ENCODE measurements at regions not wholly inside any gene's neighbourhood (a gene's known extent, or its start where the extent isn't known, plus 50 kb on each side); places are given as distances from the start of the nearest gene placed in this dataset.
"Not testable (repeated sequence)": the region's sequence is repeated elsewhere in the genome, so short reads cannot be mapped to it uniquely, and the experiment has no call there.

DNA sequence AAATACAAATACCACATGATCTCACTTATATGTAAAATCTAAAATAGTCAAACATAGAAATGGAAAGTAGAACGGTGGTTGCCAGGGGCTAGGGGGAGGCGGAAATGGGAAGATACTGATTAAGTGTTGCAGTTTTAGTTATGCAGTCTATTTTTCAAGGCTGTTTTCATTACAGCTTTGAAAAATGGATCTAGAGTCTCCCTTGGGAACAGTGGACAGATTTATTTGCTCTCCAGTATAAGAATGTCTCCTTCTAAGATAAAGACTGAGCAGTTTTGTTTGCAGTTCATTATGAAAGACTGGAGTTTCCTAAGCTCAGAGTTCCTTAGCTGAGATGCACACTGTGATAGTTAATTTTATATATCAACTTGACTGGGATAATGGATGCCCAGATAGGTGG, 202.5 kb downstream of the KLHL28 start:
- Mint-ChIP-seq H3K27ac (no peak overlapping the region), H3K9me3 (no peaks in the 10 kb centered on the region), H3K36me3 (no peaks in the 10 kb centered on the region)
- DNase-seq (ENCODE audit: low spot score in 2 of 2) (no peak), ATAC-seq (no peak)

DNA sequence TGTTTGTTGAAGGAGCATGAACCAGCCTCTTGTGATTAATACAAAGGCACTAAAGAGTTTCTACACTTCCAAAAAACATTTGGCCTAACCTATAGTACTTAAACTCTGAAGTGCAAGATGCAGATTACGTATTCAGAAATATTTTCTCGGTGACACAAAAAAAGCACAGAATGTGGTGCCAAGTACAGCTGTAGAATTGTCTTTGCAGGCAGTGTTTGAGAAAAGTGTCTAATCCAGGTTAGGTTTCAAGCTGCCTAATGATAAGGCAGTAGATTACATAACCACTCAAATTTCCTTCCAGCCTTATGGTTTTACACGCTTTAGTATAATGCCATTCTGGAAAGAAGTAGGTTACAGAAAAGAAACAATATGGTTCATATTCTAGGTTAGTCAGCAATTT, 205.2 kb downstream of the KLHL28 start:
- no peak for DNase-seq (ENCODE audit: low spot score in 2 of 2)
- Mint-ChIP-seq H3K9me3 (no peaks in the 10 kb centered on the region), H3K36me3 (no peaks in the 10 kb centered on the region), H3K27ac (no peak overlapping the region)
- no peak for ATAC-seq

DNA sequence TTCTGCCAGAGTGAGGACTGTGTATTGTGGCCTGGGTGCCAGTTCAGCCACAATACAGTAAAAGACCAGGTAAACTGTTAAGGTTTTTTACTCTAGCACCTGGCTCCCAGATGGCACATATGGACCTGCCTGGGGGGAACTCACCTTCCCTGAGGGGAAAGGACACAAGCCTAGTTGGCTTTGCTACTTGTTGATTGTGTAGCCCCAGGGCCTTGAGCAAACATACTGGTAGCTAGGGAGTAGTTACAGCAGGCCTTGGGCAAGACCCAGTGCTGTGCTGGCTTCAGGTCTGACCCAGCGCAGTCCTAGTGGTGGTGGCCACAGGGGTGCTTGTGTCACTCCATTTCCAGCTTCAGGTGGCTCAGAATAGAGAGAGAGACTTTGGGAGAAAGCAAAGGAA, 216.4 kb downstream of the KLHL28 start:
- Mint-ChIP-seq H3K36me3 (no peaks in the 10 kb centered on the region), H3K27ac (no peak overlapping the region), H3K9me3 (peaks cover 0 to 10% of the 10 kb centered on the region in 2 donors)
- ATAC-seq (no peak), DNase-seq (ENCODE audit: low spot score in 2 of 2) (no peak)

DNA sequence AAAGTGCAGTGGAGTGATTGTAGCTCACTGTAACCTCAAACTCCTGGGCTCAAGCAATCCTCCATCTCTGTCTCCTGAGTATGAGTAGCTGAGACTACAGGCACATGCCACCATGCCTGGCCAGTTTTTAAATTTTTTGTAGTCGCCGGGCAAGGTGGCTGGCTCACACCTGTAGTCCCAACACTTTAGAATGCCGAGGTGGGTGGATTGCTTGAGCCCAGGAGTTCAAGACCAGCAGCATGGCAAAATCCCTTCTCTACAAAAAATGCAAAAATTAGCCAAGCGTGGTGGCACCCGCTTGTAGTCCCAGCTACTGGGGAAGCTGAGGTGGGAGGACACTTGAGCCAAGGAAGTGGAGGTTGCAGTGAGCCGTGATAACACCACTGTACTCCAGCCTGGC, 219.5 kb downstream of the KLHL28 start:
- Mint-ChIP-seq H3K36me3 (no peaks in the 10 kb centered on the region), H3K27ac (no peak overlapping the region), H3K9me3 (peaks cover 0 to 7% of the 10 kb centered on the region in 2 donors)
- no peak for ATAC-seq
- no peak for DNase-seq (ENCODE audit: low spot score in 2 of 2)

DNA sequence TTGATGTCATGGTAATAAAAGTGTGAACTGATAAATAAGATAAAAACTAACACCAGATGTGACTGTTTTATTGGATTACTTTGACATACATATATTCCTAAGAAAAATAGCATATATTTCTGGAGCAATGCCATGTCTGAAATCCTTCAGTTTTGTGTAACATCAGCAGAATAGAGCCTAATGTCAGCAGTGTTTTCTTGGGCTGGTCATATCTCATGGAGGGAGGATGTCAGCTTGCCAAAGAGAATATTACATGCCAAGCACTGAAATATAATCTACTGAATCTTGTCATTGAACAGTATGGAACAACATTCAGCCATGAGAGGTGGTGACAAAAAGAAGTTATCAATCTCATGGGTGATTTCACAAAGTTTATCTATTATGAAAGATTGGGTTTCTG, 220.3 kb downstream of the KLHL28 start:
- Mint-ChIP-seq H3K36me3 (no peaks in the 10 kb centered on the region), H3K27ac (no peak overlapping the region), H3K9me3 (peaks cover 0 to 7% of the 10 kb centered on the region in 2 donors)
- DNase-seq (ENCODE audit: low spot score in 2 of 2) (no peak), ATAC-seq (no peak)

DNA sequence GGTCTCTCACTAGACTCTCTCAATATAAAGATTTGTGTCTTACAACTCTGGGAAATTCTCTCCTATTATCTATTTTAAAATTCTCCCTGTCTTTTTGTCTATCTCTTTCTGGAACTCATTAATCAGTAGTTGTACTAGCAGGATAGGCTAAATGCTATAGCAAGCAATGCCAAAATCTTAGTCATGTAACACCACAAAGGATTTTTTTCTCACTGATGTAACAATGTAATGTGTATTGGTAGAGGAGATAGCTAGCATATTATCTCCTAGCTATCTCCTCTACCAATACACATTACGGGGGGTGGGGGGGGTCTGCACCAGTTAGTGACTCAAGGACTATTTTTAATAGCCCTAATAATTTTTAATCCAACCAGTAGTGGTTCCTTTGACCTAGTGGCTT, 225.4 kb downstream of the KLHL28 start:
- DNase-seq (ENCODE audit: low spot score in 2 of 2) (no peak), ATAC-seq (no peak)
- peaks cover 0 to 7% of the 10 kb centered on the region in 2 donors for H3K9me3 Mint-ChIP-seq
- H3K36me3 Mint-ChIP-seq: no peaks in the 10 kb centered on the region
- H3K27ac Mint-ChIP-seq: no peak overlapping the region

DNA sequence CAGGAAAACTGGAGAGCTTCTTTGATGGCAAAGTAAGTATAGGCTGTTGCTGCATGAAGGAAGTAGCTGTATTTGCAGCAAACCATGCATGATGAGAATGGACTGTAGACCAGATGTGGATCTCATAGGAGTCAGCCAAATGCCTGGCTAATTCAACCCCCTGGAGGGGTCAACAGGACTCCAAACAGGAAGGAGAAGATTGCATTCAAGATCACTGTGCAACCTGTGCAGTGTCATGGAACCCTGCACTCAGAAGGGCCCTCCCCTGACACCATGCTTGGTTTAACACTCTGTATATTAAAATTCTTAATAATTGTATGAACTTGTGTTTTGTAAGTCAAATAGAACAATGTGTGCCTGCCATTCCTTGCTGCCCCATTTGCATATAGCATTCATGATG, 225.1 kb upstream of the FSCB start:
- DNase-seq (ENCODE audit: low spot score in 2 of 2): no peak
- Mint-ChIP-seq H3K27ac (no peak overlapping the region), H3K9me3 (no peaks in the 10 kb centered on the region), H3K36me3 (no peaks in the 10 kb centered on the region)
- no peak for ATAC-seq

DNA sequence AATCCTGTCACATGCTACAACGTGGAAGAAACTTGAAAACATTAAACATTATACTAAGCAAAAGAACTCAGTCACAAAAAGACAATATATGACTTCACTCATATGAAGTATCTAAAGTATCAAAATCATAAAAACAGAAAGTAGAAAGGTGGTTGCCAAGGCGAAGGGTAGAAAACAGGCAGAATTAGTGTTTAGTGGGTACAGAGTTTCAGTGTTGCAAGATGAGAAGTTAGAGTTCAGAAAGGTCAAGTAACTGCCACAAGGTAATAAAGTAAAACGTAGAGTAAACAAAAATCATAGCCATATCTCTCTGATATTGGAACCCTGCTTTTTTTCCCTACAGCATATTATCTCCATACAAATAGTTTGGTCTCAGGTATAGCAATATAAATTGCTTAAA, 223.8 kb upstream of the FSCB start:
- H3K36me3 Mint-ChIP-seq: no peaks in the 10 kb centered on the region
- ATAC-seq: no peak
- H3K27ac Mint-ChIP-seq: no peak overlapping the region
- no peaks in the 10 kb centered on the region for H3K9me3 Mint-ChIP-seq
- DNase-seq (ENCODE audit: low spot score in 2 of 2): no peak

DNA sequence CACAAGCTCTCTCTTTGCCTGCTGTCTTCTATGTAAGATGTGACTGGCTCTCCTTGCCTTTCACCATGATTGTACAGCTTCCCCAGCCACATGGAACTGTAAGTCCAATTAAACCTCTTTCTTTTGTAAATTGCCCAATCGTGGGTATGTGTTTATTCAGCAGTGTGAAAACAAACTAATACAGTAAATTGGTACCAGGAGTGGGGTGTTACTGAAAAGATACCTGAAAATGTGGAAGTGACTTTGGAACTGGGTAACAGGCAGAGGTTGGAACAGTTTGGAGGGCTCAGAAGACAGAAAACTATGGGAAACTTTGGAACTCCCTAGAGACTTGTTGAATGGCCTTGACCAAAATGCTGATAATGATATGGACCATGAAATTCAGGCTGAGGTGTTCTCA, 214.3 kb upstream of the FSCB start:
- Mint-ChIP-seq H3K9me3 (peaks cover 7 to 23% of the 10 kb centered on the region in 2 donors), H3K36me3 (peaks cover 9 to 16% of the 10 kb centered on the region in 2 donors)
- DNase-seq (ENCODE audit: low spot score in 2 of 2); ATAC-seq; H3K27ac Mint-ChIP-seq: not testable (repeated sequence)

DNA sequence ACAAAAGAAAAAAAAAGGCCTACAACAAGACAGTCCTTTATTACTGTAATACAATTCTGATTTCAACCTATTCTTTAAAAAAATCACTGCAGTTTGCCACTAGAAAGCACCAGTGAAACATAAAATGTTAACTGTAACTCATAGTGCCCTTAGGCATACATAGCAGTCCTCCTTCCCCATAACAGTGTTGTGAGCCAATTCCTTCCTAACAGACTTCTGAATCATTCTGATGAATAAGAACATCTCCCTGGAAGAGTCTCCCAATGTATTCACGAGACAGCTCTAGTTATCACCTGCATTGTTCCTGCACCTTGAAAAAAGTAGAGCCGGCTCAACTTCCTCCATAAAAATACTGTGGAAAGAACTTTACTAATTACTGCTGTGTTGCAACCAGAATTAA, 213.6 kb upstream of the FSCB start:
- H3K9me3 Mint-ChIP-seq: peaks cover 9 to 30% of the 10 kb centered on the region in 2 donors
- ATAC-seq (no peak), DNase-seq (ENCODE audit: low spot score in 2 of 2) (no peak)
- H3K36me3 Mint-ChIP-seq: peaks cover 9 to 16% of the 10 kb centered on the region in 2 donors
- no peak overlapping the region for H3K27ac Mint-ChIP-seq

DNA sequence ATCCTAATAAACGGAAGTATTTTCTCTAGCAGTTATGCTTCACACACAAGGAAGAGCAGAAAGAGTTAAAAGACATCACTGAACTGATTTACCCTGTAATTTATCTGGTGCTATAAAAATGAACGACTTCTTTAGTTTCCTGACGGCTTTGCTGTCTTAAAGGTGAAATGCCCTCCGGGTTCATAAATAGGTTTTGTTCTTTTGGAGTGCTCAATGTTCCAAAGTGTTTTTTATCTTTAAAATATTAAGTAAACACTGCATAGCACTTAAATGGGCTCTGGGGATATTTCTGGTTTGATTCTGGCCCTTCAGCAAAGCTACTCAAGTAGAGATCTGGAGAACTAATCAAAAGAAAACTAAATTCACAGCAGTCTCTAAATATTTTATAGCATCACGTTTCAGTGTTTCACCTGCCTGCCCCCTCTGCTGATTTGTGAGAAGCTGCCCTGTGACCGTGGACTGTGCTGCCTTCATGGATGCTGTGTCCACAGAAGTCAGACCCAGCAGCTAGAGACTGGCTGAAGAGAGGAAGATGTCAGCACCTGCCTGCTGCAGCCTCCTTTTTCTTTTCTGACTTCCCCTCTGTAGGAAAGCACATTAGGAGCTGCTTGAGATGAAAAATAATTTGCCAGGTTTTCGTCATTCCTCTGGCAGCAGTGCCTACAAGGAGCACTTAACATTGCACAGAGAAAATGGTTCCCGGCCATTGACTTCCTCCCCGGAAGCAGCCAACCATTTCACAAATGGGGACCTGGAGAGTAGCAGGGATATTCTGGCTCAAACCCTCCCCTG, 205.1 kb upstream of the FSCB start:
- ATAC-seq (no peak), DNase-seq (ENCODE audit: low spot score in 2 of 2) (no peak)
- Mint-ChIP-seq H3K27ac (no peak overlapping the region), H3K36me3 (no peaks in the 10 kb centered on the region), H3K9me3 (peaks cover 4 to 13% of the 10 kb centered on the region in 2 donors)

DNA sequence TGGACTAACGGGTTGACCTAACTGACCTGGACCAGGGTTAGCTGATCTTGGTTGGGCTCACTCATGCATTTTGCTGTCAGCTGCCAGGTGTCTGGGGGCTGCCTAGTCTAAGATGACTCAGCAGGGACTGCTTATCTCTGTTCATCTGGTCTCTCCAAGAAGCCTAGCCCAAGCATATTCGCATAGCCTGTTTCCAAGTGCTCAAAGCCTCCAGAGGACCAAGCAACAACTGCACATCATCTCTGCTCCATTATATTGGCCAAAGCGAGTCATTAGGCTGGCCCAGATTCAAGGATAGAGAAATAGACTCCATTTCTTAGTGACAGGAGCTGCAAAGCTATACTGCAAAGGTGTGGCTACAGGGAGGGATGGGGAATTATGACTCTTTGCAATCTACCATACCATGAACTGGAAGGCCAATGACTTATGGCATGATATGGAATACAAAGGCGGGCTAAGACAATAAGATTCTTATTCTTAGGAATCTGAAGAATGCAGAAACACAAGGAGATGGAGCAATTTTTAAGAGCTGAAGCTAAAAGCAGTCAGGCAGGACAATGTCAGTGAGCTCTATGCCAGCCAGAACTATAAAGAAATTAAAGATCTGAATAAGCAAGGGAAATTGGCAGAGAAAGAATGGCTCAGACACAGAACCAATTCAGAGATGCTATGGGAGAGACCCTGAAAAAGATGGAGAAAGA, 194.6 kb upstream of the FSCB start:
- DNase-seq (ENCODE audit: low spot score in 2 of 2) (no peak), ATAC-seq (no peak)
- H3K27ac Mint-ChIP-seq: no peak overlapping the region
- peaks cover 3 to 4% of the 10 kb centered on the region in 2 donors for H3K9me3 Mint-ChIP-seq
- H3K36me3 Mint-ChIP-seq: no peaks in the 10 kb centered on the region

DNA sequence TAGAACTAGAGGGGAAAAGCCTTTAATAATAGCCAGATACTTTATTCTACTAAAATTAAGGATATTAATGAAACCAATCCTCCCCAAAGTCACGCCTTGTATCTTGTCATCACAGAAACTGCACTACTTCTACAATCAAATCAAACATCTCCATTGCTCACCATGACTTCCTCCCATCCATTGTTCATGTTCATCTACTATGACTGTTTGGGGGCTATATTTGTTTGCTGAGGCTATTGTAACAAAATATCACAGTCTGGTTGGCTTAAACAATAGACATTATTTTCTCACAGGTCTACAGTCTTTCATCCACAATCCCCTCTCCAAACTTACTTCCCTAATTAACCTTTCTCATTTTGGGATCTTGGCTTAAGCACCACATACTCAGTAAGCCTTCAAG, 193.6 kb upstream of the FSCB start:
- H3K9me3 Mint-ChIP-seq: peaks cover 4 to 7% of the 10 kb centered on the region in 2 donors
- no peaks in the 10 kb centered on the region for H3K36me3 Mint-ChIP-seq
- ATAC-seq: no peak
- no peak overlapping the region for H3K27ac Mint-ChIP-seq
- DNase-seq (ENCODE audit: low spot score in 2 of 2): no peak

DNA sequence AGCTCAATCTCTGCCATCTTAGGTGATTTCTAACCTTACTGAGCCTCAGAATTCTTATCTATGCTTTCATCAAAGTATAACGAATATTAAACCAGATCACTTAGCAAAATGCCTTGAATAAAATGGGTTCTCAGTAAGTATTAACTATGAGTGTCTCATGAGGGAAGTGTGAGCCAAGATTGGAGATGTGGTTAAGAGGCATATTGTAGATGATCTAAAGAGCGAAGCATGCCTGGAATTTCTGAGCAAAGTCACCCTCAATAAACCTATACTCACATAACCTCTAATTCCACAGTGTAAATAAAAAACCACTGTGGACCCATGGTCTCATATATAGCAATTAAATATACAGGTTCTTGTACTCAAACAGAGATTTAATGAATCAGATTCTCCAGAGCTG, 193.1 kb upstream of the FSCB start:
- peaks cover 4 to 10% of the 10 kb centered on the region in 2 donors for H3K9me3 Mint-ChIP-seq
- DNase-seq (ENCODE audit: low spot score in 2 of 2): no peak
- H3K27ac Mint-ChIP-seq: no peak overlapping the region
- ATAC-seq: no peak
- H3K36me3 Mint-ChIP-seq: no peaks in the 10 kb centered on the region

DNA sequence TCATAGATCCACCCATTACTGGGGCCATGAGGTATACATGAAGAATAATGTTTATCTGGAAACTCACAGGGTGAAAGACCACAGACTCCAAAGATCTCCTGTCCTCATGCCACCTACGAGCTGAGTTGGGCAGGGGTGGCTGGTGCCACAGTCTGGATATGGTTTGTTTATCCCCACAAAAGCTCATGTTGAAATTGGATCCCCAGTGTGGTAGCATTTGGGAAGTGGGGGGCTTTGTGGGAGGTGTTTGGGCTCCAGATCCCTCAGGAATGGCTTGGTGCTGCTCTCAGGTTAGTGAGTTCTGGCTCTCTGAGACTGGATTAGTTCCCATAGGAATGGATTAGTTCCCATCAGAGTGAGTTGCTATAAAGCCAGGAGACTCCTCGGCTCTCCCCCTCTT, 192.3 kb upstream of the FSCB start:
- H3K36me3 Mint-ChIP-seq: no peaks in the 10 kb centered on the region
- peaks cover 4 to 10% of the 10 kb centered on the region in 2 donors for H3K9me3 Mint-ChIP-seq
- no peak overlapping the region for H3K27ac Mint-ChIP-seq
- no peak for ATAC-seq
- no peak for DNase-seq (ENCODE audit: low spot score in 2 of 2)

DNA sequence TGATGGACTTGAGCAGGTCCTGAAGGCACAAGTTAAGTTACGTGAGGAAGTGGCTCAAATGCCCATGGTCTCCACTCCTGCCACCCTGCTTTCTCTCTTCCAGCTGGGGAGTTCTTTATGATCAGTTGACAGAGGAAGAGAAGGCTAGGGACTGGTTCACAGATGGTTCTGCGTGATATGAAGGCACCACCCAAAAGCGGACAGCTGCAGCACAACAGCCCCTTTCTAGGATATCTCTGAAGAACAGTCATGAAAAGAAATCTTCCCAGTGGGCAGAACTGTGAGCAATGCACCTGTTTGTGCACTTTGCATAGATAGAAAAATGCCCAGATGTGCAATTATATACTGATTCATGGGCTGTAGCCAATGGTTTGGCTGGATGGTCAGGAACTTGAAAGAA, 162.4 kb upstream of the FSCB start:
- H3K27ac Mint-ChIP-seq: peak overlapping the region in 1 of 2 donors; percentile 36
- no peak for DNase-seq (ENCODE audit: low spot score in 2 of 2)
- peaks cover 0 to 7% of the 10 kb centered on the region in 2 donors for H3K36me3 Mint-ChIP-seq
- ATAC-seq: no peak
- H3K9me3 Mint-ChIP-seq: peaks cover 3 to 5% of the 10 kb centered on the region in 2 donors

DNA sequence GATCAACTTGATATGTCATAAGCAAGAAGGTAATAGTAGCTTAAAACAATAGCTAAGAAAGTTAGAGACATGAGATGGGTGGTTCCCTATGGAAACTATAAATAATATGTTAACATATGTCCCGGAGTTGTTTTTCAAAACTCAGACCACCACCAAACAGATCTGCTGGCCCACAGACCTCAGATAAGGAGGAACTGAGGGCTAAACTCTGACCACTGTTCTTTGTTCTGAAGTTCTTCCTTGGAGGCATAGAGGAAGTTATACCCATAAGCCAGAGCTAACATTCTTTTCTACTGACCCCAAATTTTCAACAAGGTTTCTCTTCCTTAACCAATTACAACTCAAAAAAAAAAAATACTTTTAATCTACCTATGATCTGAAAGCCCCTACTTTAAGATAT, 156.1 kb upstream of the FSCB start:
- Mint-ChIP-seq H3K36me3 (no peaks in the 10 kb centered on the region), H3K27ac (peak overlapping the region in 1 of 2 donors; percentile 1), H3K9me3 (no peaks in the 10 kb centered on the region)
- DNase-seq (ENCODE audit: low spot score in 2 of 2) (no peak), ATAC-seq (no peak)
